ENCODE measurements at regions not wholly inside any gene's neighbourhood (a gene's known extent, or its start where the extent isn't known, plus 50 kb on each side); places are given as distances from the start of the nearest gene placed in this dataset.

DNA sequence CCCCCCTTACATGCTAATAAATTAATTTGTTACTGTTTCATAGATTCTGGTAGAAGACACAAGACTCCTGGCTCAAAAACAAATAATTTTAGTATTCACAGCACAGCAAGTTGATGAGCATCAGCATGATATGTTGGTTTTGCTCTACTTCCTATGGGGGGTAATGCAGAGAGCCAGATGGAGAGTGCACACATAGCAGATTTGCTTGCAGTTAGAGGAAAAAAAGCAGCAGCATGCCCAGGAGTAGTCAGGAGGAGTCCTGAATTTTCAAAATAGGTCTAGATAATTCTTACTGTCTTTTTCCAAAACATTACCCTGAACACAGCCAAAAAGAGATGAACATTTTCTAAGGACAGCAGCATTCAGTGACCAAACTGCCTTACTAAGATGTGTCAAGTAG, 261.3 kb downstream of the COX7C start:
- H3K4me1 ChIP-seq (ENCODE audit: insufficient read depth, low read length) = no peaks in the 10 kb centered on the region
- Mint-ChIP-seq H3K36me3 (no peaks in the 10 kb centered on the region), H3K4me1 (peaks cover 0 to 1% (median 0%) of the 10 kb centered on the region in 4 donors), H3K4me3 (no peak overlapping the region), H3K27me3 (no peaks in the 10 kb centered on the region), H3K9me3 (no peaks in the 10 kb centered on the region), H3K27ac (no peak overlapping the region)
- ChIA-PET POLR2A (ENCODE audit: partially characterized antibody) (no interaction called here), CTCF (ENCODE audit: partially characterized antibody) (interaction anchor here (2.1 kb wide), 1 partner anchor 90 kb away, joined by 22 read pairs; no protein-coding TSS in a partner anchor)
- no peak overlapping the region for H3K27ac ChIP-seq (ENCODE audit: low read depth, low read length)
- no peaks in the 10 kb centered on the region for H3K9me3 ChIP-seq (ENCODE audit: control insufficient read depth in 1 of 2, low read length in 2 of 2)
- no peaks in the 10 kb centered on the region for H3K36me3 ChIP-seq (ENCODE audit: insufficient read depth, low read length)
- no peak overlapping the region for H3K4me3 ChIP-seq (ENCODE audit: low read length in 2 of 2)
- intact Hi-C loops (cut with micrococcal nuclease) = no loop called here
- no peak for DNase-seq
- no peaks in the 10 kb centered on the region for H3K27me3 ChIP-seq (ENCODE audit: insufficient read depth, low read length)

DNA sequence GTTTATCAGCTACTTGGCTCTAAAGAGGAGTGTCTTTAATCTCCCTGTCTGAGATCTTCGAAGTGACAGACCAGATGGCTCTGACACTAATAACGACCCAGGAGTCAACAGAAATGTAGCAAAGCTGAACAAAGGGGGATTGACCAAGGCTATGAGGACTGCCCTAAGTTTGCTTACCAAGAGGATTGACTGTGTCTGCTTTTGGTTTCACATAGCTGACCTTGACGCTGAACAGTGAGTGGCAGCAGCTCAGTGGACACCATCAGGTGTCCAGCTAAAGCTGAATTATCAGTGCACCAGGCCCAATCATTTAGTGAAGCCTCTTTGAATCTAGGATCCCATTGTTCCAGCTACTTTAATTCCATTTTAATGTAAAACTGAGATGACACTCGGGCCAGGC, 262.6 kb downstream of the COX7C start:
- Mint-ChIP-seq H3K9me3 (no peaks in the 10 kb centered on the region), H3K36me3 (no peaks in the 10 kb centered on the region), H3K27me3 (no peaks in the 10 kb centered on the region), H3K4me3 (no peak overlapping the region), H3K4me1 (peaks cover 0 to 1% (median 0%) of the 10 kb centered on the region in 4 donors), H3K27ac (no peak overlapping the region)
- no peaks in the 10 kb centered on the region for H3K27me3 ChIP-seq (ENCODE audit: insufficient read depth, low read length)
- intact Hi-C loops (cut with micrococcal nuclease) = loop anchor here (1.0 to 2.0 kb wide), 3 partner anchors 88 to 1810 kb away; no protein-coding TSS in a partner anchor
- no peak overlapping the region for H3K27ac ChIP-seq (ENCODE audit: low read depth, low read length)
- no peaks in the 10 kb centered on the region for H3K4me1 ChIP-seq (ENCODE audit: insufficient read depth, low read length)
- CTCF ChIA-PET (ENCODE audit: partially characterized antibody) = interaction anchor here (0.7 to 2.1 kb wide), 13 partner anchors 8 to 1811 kb away, joined by 3 to 22 read pairs (median 4); no protein-coding TSS in a partner anchor
- no peak for DNase-seq
- no peaks in the 10 kb centered on the region for H3K36me3 ChIP-seq (ENCODE audit: insufficient read depth, low read length)
- H3K9me3 ChIP-seq (ENCODE audit: control insufficient read depth in 1 of 2, low read length in 2 of 2) = no peaks in the 10 kb centered on the region
- H3K4me3 ChIP-seq (ENCODE audit: low read length in 2 of 2) = no peak overlapping the region
- POLR2A ChIA-PET (ENCODE audit: partially characterized antibody) = no interaction called here

DNA sequence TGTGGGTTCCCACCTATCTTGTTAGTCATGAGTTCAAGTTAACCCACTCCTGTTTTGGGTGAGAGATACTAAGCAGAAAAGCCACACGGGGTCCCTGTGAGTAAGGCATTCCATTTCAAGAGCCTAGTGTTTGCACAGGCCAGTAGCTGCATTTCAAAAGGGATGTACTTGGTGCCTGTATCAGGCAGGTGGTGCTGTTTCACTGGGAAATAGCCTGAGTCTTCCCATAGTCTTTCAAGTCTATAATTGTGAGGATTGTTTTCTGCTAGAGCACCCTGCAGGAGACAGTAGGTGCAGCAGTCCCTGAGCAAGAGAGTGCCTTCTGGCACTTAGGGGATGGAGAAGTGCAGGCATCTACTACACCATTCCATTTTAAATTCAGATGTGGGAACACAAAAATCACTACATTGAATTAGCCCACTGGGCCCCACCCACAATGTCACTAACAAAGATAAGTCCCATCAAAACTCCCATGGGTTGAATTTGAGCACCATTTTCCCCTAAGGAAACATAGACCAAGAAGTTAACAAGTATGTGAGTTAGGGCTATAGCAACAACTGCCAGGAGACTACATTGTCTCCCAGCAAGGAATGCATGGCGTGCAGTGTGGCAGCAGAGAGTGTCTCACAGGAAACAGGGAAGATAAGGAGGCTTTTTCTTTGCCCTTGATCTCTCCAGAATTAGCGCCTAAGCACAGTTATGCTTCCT, 263.2 kb downstream of the COX7C start:
- Mint-ChIP-seq H3K36me3 (no peaks in the 10 kb centered on the region), H3K9me3 (no peaks in the 10 kb centered on the region), H3K27me3 (no peaks in the 10 kb centered on the region), H3K4me3 (no peak overlapping the region), H3K4me1 (peaks cover 0 to 1% (median 0%) of the 10 kb centered on the region in 4 donors), H3K27ac (peak overlapping the region in 1 of 7 donors; percentile 13)
- Histone ChIP-seq H3K4me3 (ENCODE audit: low read length in 2 of 2) (no peak overlapping the region), H3K27me3 (ENCODE audit: insufficient read depth, low read length) (no peaks in the 10 kb centered on the region), H3K36me3 (ENCODE audit: insufficient read depth, low read length) (no peaks in the 10 kb centered on the region), H3K27ac (ENCODE audit: low read depth, low read length) (no peak overlapping the region), H3K4me1 (ENCODE audit: insufficient read depth, low read length) (no peaks in the 10 kb centered on the region), H3K9me3 (ENCODE audit: control insufficient read depth in 1 of 2, low read length in 2 of 2) (no peaks in the 10 kb centered on the region)
- peak; percentile 37 to 50 (median 45) for DNase-seq
- ChIA-PET CTCF (ENCODE audit: partially characterized antibody) (interaction anchor here (0.7 to 2.1 kb wide), 11 partner anchors 9 to 1810 kb away, joined by 3 to 22 read pairs (median 5); no protein-coding TSS in a partner anchor), POLR2A (ENCODE audit: partially characterized antibody) (no interaction called here)
- intact Hi-C loops (cut with micrococcal nuclease) = loop anchor here (1.0 to 2.0 kb wide), 5 partner anchors 87 to 1810 kb away; no protein-coding TSS in a partner anchor

DNA sequence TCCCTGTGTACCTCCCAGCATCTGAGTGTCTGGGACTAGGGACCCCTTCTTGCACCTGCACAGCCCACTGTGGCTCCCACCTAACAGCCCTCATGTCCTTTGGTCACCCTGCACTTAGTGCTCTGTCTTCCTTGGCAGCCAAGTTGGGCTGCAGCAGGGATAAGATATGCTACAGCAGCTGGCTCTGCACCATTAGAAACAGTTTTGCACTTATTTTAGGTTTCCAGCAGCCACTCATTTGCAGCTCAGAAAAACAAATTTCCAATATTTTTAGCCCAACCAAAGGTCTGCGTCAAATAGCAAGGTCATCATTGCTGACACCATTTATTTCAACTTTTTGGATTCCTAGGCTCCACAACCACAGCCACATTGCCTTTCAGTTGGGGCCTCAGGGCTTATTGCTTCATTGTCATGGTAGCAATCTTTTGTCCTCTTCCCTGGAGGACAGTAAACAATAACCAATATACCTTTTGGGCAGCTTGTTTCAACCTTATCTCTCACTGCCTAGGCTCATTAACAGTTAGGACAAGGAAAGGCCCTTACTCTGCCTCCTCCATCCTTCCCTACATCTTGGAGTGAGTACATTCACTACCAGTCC, 263.9 kb downstream of the COX7C start:
- ChIA-PET CTCF (ENCODE audit: partially characterized antibody) (interaction anchor here (1.6 kb wide), 2 partner anchors 129 to 1809 kb away, joined by 4 to 6 read pairs; no protein-coding TSS in a partner anchor), POLR2A (ENCODE audit: partially characterized antibody) (no interaction called here)
- Mint-ChIP-seq H3K4me3 (no peak overlapping the region), H3K27me3 (no peaks in the 10 kb centered on the region), H3K9me3 (no peaks in the 10 kb centered on the region), H3K27ac (peak overlapping the region in 1 of 7 donors; percentile 13), H3K36me3 (no peaks in the 10 kb centered on the region), H3K4me1 (peaks cover 0 to 1% (median 0%) of the 10 kb centered on the region in 4 donors)
- Histone ChIP-seq H3K9me3 (ENCODE audit: control insufficient read depth in 1 of 2, low read length in 2 of 2) (no peaks in the 10 kb centered on the region), H3K4me1 (ENCODE audit: insufficient read depth, low read length) (no peaks in the 10 kb centered on the region), H3K4me3 (ENCODE audit: low read length in 2 of 2) (no peak overlapping the region), H3K27me3 (ENCODE audit: insufficient read depth, low read length) (no peaks in the 10 kb centered on the region), H3K27ac (ENCODE audit: low read depth, low read length) (no peak overlapping the region), H3K36me3 (ENCODE audit: insufficient read depth, low read length) (no peaks in the 10 kb centered on the region)
- intact Hi-C loops (cut with micrococcal nuclease) = loop anchor here (1.0 to 2.0 kb wide), 4 partner anchors 132 to 1809 kb away; no protein-coding TSS in a partner anchor
- DNase-seq = no peak

DNA sequence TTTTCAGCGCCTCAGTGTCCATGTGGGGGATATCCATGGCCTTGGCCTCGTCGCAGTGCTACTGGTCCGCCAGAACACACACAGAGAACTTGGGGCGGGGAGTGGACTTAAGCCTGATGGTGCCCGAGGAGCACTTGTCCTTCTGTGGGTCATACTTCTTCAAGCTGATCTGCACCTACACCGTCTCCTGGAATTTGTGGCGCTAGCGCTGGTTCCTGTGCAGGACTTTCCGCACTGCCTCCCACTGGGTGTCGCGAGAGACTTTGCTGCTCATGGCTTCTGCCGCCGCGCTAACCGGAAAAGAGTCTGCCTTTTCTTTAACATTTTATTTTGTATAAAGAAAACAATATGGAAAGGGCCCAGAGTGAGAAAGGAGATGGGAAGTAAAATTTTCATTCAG, 266.9 kb downstream of the COX7C start:
- Mint-ChIP-seq H3K27ac (no peak overlapping the region), H3K27me3 (peaks cover 0 to 3% of the 10 kb centered on the region in 2 donors), H3K36me3 (no peaks in the 10 kb centered on the region), H3K4me3 (no peak overlapping the region), H3K4me1 (peaks cover 0 to 1% (median 0%) of the 10 kb centered on the region in 4 donors), H3K9me3 (no peaks in the 10 kb centered on the region)
- ChIA-PET POLR2A (ENCODE audit: partially characterized antibody) (no interaction called here), CTCF (ENCODE audit: partially characterized antibody) (no interaction called here)
- Histone ChIP-seq H3K36me3 (ENCODE audit: insufficient read depth, low read length) (no peaks in the 10 kb centered on the region), H3K27me3 (ENCODE audit: insufficient read depth, low read length) (no peaks in the 10 kb centered on the region), H3K9me3 (ENCODE audit: control insufficient read depth in 1 of 2, low read length in 2 of 2) (no peaks in the 10 kb centered on the region), H3K4me3 (ENCODE audit: low read length in 2 of 2) (no peak overlapping the region), H3K4me1 (ENCODE audit: insufficient read depth, low read length) (no peaks in the 10 kb centered on the region), H3K27ac (ENCODE audit: low read depth, low read length) (no peak overlapping the region)
- no peak for DNase-seq
- intact Hi-C loops (cut with micrococcal nuclease) = no loop called here

DNA sequence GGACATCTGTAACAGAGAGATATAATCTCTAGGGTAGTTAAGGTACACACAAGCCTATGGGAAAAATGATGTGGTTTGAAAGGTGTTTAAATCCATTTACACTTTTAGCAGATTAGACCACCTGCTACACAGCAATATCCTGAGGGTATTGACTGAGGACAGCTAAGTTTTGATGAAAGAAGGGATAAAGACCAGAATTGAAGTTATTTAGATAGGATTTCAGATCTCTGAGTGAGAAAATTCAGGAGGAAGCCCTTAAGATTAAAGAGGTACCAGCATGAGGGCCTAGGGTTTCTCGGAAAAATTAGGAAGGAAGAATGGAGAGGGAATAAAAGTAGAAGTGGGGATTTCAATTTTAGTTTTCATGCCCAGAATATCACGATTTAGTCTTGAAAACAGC, 267.3 kb downstream of the COX7C start:
- no peak overlapping the region for H3K27ac ChIP-seq (ENCODE audit: low read depth, low read length)
- no peaks in the 10 kb centered on the region for H3K36me3 ChIP-seq (ENCODE audit: insufficient read depth, low read length)
- peaks cover 0 to 1% (median 0%) of the 10 kb centered on the region in 4 donors for H3K4me1 Mint-ChIP-seq
- H3K4me1 ChIP-seq (ENCODE audit: insufficient read depth, low read length) = no peaks in the 10 kb centered on the region
- no peak overlapping the region for H3K4me3 ChIP-seq (ENCODE audit: low read length in 2 of 2)
- H3K27me3 Mint-ChIP-seq = peaks cover 0 to 3% of the 10 kb centered on the region in 2 donors
- POLR2A ChIA-PET (ENCODE audit: partially characterized antibody) = no interaction called here
- no peak overlapping the region for H3K27ac Mint-ChIP-seq
- DNase-seq = no peak
- no peaks in the 10 kb centered on the region for H3K27me3 ChIP-seq (ENCODE audit: insufficient read depth, low read length)
- H3K9me3 ChIP-seq (ENCODE audit: control insufficient read depth in 1 of 2, low read length in 2 of 2) = no peaks in the 10 kb centered on the region
- intact Hi-C loops (cut with micrococcal nuclease) = no loop called here
- H3K9me3 Mint-ChIP-seq = no peaks in the 10 kb centered on the region
- no peaks in the 10 kb centered on the region for H3K36me3 Mint-ChIP-seq
- no peak overlapping the region for H3K4me3 Mint-ChIP-seq
- CTCF ChIA-PET (ENCODE audit: partially characterized antibody) = no interaction called here

DNA sequence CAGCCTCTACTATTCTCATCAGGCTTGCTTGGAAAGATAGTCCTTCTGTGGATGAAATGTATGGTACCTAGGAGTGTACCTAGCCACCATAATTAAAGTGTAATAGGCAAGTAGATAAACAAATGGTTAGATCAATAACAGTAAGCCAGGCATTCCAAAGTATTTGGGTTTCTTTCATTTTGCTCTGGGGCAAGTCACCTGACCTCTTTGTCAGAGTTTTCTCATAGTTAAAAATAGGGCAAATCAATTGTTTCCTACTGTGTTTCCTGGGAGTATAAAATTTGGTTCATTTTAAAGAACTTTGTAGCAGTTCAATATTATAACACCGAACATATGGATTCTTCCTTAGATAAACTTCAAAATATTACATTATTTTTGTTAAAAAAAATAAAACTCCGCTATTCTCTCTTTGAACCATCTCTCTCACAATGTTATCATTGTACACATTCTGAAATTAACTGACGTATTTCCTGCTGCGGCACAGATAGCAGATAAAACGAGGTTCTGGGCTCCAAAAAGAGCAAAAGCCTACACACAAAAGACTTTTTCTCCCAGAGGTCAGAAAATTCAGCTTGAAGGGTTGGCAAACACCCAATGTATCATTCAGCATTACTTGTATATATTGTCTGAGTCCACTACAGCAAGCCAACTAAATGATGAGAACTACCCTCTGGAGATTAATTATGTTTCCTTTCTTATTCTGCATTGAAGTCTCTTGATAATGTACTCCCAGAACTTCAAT, 267.9 kb downstream of the COX7C start:
- H3K4me1 Mint-ChIP-seq = peaks cover 0 to 1% (median 0%) of the 10 kb centered on the region in 4 donors
- H3K27ac Mint-ChIP-seq = no peak overlapping the region
- H3K36me3 Mint-ChIP-seq = no peaks in the 10 kb centered on the region
- Histone ChIP-seq H3K4me3 (ENCODE audit: low read length in 2 of 2) (no peak overlapping the region), H3K36me3 (ENCODE audit: insufficient read depth, low read length) (no peaks in the 10 kb centered on the region), H3K4me1 (ENCODE audit: insufficient read depth, low read length) (no peaks in the 10 kb centered on the region), H3K27ac (ENCODE audit: low read depth, low read length) (no peak overlapping the region), H3K9me3 (ENCODE audit: control insufficient read depth in 1 of 2, low read length in 2 of 2) (no peaks in the 10 kb centered on the region), H3K27me3 (ENCODE audit: insufficient read depth, low read length) (no peaks in the 10 kb centered on the region)
- H3K27me3 Mint-ChIP-seq = peaks cover 0 to 3% of the 10 kb centered on the region in 2 donors
- intact Hi-C loops (cut with micrococcal nuclease) = no loop called here
- CTCF ChIA-PET (ENCODE audit: partially characterized antibody) = no interaction called here
- no peak for DNase-seq
- H3K4me3 Mint-ChIP-seq = no peak overlapping the region
- POLR2A ChIA-PET (ENCODE audit: partially characterized antibody) = no interaction called here
- no peaks in the 10 kb centered on the region for H3K9me3 Mint-ChIP-seq

All from CD4-positive, alpha-beta memory T cell (primary cell).